Vagina (tissue), 2 donors: ENCODE measurements at regions not wholly inside any gene's neighbourhood (a gene's known extent, or its start where the extent isn't known, plus 50 kb on each side); places are given as distances from the start of the nearest gene placed in this dataset.

ENCODE experiments used
- POLR2A ChIP-seq, 2 donors: fragments of 450-650 bp; IDR thresholded peaks; one replicate each; pipeline ENCODE4 v1.6.1; 2017; ENCODE audit warnings: antibody characterized with exemption in 2 of 2, mild to moderate bottlenecking in 2 of 2, moderate library complexity in 2 of 2
- TF ChIP-seq, protein P1 (sequence below), 3 experiments: fragments of 450-650 bp in 2 of 3; fragments of 200-600 bp in 1 of 3; sonication (generic) in 1 of 3; IDR thresholded peaks; one replicate each; pipeline ENCODE4 v1.5.1; 2017 to 2019; ENCODE audit warnings: antibody characterized with exemption in 3 of 3, mild to moderate bottlenecking in 2 of 3, moderate library complexity in 2 of 3

DNA sequence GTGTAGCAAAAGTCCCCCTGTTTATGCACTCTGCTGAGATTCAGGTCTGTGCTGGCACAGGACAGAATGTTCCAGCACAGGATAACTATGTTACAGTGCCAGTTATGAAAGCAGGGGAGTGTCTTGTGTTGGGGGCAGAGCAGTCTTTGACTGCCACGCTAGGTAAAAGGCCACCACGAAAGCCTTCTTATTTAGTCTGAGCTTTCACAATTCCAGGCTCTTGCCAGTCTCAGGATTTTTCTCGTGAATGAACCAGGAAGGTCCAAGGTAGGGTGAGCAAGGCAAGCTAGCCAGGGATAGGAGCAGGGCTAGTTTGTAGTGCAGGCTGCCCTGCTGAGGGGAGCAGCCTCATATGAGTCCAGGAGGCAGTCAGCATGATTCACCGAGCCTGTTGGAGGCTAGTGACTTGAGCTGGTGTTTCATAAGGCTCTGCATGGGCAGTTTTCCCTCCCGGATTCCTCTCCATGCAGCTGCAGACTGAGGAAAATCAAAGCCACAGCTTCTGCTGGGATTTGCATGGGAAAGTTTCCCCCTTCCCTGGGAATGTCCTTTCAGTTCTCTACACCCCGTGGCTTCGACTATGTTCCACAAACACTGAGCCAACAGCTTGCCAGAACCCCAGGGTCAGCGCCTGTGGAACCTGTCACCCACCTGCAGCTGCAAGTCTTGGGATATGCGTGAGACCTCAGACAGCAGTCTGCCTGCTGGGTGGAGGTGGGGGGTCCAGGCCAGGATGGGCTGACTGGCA lies 112.3 kb downstream of the JCAD start:
- TF ChIP-seq, protein P1, sequence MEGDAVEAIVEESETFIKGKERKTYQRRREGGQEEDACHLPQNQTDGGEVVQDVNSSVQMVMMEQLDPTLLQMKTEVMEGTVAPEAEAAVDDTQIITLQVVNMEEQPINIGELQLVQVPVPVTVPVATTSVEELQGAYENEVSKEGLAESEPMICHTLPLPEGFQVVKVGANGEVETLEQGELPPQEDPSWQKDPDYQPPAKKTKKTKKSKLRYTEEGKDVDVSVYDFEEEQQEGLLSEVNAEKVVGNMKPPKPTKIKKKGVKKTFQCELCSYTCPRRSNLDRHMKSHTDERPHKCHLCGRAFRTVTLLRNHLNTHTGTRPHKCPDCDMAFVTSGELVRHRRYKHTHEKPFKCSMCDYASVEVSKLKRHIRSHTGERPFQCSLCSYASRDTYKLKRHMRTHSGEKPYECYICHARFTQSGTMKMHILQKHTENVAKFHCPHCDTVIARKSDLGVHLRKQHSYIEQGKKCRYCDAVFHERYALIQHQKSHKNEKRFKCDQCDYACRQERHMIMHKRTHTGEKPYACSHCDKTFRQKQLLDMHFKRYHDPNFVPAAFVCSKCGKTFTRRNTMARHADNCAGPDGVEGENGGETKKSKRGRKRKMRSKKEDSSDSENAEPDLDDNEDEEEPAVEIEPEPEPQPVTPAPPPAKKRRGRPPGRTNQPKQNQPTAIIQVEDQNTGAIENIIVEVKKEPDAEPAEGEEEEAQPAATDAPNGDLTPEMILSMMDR (IDR thresholded peaks at IDR 0.05) = no peak
- no peak for TF ChIP-seq POLR2A (IDR thresholded peaks at IDR 0.05)
